Heart left ventricle (tissue), 13 donors: ENCODE measurements at regions not wholly inside any gene's neighbourhood (a gene's known extent, or its start where the extent isn't known, plus 50 kb on each side); places are given as distances from the start of the nearest gene placed in this dataset.

Experiments used
- POLR2A ChIP-seq, 2 donors: fragments of 450-650 bp; IDR thresholded peaks; one replicate each; pipeline ENCODE4 v1.6.1; 2017; ENCODE audit warnings: antibody characterized with exemption in 2 of 2, mild to moderate bottlenecking in 2 of 2, moderate library complexity in 2 of 2
- TF ChIP-seq, protein P1 (sequence below), 12 donors: fragments of 200-600 bp; sonication (generic) in 4 of 12; IDR thresholded peaks; one replicate each; pipeline versions ENCODE4 v1.5.0 to v1.8.0; 2018 to 2022; ENCODE audit warnings: antibody characterized with exemption in 12 of 12, mild to moderate bottlenecking in 5 of 12
- donor health status: ischemic (EF 13 %, LVEDD 7.1; RV severe dilation, severe dysfunction).
- donor health status: DM: no; HTN: yes; CAD: no.
- donor health status: DM: no; HTN: no; CAD: no.
- donor health status: ischemic (EF 25% LVEDD 6.9; RV normal size, moderate dysfunction).
- donor health status: ischemic (EF 25% LVEDD 5.7; RV mildly dilated, moderate dysfunction).
- donor health status: ischemic (EF 35%, LVEDD 5.7; RV mildly dilated, moderate dysfunction).
- donor health status: nonischemic (EF 11% LVEDD 7.7; RV severe dilation, severe dysfunction).
- donor health status: DM: yes; HTN: yes; CAD: no.
- donor health status: PGD.
- donor health status: ischemic (EF 29% LVEDD 5.4; RV normal size, mild dysfunction).
- donor health status: nonischemic (EF 23%, LVEDD 6.1; RV moderate dilation, normal function).

DNA sequence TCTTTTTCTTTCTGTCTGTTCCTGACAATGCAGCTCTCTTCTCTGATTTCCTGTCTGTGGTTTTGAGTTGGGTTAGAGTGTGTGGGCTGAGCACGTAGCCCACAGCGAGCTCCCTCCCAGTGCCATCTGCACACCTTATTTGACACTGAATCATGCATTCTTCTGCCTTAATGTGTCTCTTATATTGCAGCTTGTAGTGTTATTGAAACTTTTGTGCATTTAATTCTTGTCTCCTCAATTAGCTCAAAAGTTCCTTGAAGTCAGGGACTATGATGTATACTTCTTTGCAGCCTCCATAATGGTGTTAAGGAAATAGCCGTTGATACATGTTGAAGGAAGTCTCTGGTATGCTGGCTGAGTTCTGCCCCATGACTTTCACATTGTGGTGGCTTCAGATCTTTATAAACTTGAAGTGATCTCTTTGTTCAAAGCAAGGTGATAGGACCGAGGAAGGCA lies 576.2 kb upstream of the CLINT1 start:
- TF ChIP-seq, protein P1, sequence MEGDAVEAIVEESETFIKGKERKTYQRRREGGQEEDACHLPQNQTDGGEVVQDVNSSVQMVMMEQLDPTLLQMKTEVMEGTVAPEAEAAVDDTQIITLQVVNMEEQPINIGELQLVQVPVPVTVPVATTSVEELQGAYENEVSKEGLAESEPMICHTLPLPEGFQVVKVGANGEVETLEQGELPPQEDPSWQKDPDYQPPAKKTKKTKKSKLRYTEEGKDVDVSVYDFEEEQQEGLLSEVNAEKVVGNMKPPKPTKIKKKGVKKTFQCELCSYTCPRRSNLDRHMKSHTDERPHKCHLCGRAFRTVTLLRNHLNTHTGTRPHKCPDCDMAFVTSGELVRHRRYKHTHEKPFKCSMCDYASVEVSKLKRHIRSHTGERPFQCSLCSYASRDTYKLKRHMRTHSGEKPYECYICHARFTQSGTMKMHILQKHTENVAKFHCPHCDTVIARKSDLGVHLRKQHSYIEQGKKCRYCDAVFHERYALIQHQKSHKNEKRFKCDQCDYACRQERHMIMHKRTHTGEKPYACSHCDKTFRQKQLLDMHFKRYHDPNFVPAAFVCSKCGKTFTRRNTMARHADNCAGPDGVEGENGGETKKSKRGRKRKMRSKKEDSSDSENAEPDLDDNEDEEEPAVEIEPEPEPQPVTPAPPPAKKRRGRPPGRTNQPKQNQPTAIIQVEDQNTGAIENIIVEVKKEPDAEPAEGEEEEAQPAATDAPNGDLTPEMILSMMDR (IDR thresholded peaks at IDR 0.05): no peak
- no peak for TF ChIP-seq POLR2A (IDR thresholded peaks at IDR 0.05)
